ENCODE measurements at regions not wholly inside any gene's neighbourhood (a gene's known extent, or its start where the extent isn't known, plus 50 kb on each side); places are given as distances from the start of the nearest gene placed in this dataset.

GRCh38 chr1:96418969-96419368 lies 302.6 kb upstream of the PTBP2 start:
- Histone ChIP-seq H3K4me1 (no peaks in the 10 kb centered on the region), H3K9me3 (no peaks in the 10 kb centered on the region), H3K4me3 (no peak overlapping the region), H3K27ac (no peak overlapping the region), H3K27me3 (no peaks in the 10 kb centered on the region), H3K36me3 (replicated peaks in 1 of 2; ENCODE audit: insufficient read depth in 1 of 2, low read depth in 2 of 2) (no peaks in the 10 kb centered on the region)
- TF ChIP-seq POLR2A (IDR thresholded peaks at IDR 0.05): no peak
- TF ChIP-seq, protein P1, sequence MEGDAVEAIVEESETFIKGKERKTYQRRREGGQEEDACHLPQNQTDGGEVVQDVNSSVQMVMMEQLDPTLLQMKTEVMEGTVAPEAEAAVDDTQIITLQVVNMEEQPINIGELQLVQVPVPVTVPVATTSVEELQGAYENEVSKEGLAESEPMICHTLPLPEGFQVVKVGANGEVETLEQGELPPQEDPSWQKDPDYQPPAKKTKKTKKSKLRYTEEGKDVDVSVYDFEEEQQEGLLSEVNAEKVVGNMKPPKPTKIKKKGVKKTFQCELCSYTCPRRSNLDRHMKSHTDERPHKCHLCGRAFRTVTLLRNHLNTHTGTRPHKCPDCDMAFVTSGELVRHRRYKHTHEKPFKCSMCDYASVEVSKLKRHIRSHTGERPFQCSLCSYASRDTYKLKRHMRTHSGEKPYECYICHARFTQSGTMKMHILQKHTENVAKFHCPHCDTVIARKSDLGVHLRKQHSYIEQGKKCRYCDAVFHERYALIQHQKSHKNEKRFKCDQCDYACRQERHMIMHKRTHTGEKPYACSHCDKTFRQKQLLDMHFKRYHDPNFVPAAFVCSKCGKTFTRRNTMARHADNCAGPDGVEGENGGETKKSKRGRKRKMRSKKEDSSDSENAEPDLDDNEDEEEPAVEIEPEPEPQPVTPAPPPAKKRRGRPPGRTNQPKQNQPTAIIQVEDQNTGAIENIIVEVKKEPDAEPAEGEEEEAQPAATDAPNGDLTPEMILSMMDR (IDR thresholded peaks at IDR 0.05): no peak
- DNase-seq: no peak
- intact Hi-C loops (cut with DNase I): no loop called here
- no peak for ATAC-seq
- WGBS, 2 donors: 44 to 59% methylated on average over 6 of the region's 6 CpGs

- Histone ChIP-seq H3K36me3 (replicated peaks in 1 of 2; ENCODE audit: insufficient read depth in 1 of 2, low read depth in 2 of 2) (no peaks in the 10 kb centered on the region), H3K4me3 (no peak overlapping the region), H3K27ac (no peak overlapping the region), H3K27me3 (no peaks in the 10 kb centered on the region), H3K4me1 (no peaks in the 10 kb centered on the region), H3K9me3 (no peaks in the 10 kb centered on the region)
- intact Hi-C loops (cut with DNase I): no loop called here
- DNase-seq (no peak), ATAC-seq (no peak)
- 44 to 50% methylated on average over 1 of the region's 1 CpG for WGBS, 2 donors
- no peak for TF ChIP-seq POLR2A (IDR thresholded peaks at IDR 0.05)
- TF ChIP-seq, protein P1 (IDR thresholded peaks at IDR 0.05): no peak
Observed at GRCh38 chr1:96424877-96425276, 296.7 kb upstream of the PTBP2 start.

- Histone ChIP-seq H3K4me1 (no peaks in the 10 kb centered on the region), H3K36me3 (replicated peaks in 1 of 2; ENCODE audit: insufficient read depth in 1 of 2, low read depth in 2 of 2) (no peaks in the 10 kb centered on the region), H3K27me3 (no peaks in the 10 kb centered on the region), H3K9me3 (no peaks in the 10 kb centered on the region), H3K4me3 (no peak overlapping the region), H3K27ac (no peak overlapping the region)
- intact Hi-C loops (cut with DNase I): no loop called here
- no peak for DNase-seq
- TF ChIP-seq, protein P1 (IDR thresholded peaks at IDR 0.05): no peak
- no peak for TF ChIP-seq POLR2A (IDR thresholded peaks at IDR 0.05)
- WGBS, 2 donors: 45 to 49% methylated on average over 5 of the region's 5 CpGs
- ATAC-seq: no peak
Observed at GRCh38 chr1:96425382-96426129, 296.0 kb upstream of the PTBP2 start.

- H3K27ac ChIP-seq: no peak overlapping the region
- no peaks in the 10 kb centered on the region for H3K4me1 ChIP-seq
- no peaks in the 10 kb centered on the region for H3K9me3 ChIP-seq
- H3K27me3 ChIP-seq: no peaks in the 10 kb centered on the region
- ATAC-seq (no peak), DNase-seq (no peak)
- intact Hi-C loops (cut with DNase I): no loop called here
- no peak overlapping the region for H3K4me3 ChIP-seq
- no peaks in the 10 kb centered on the region for H3K36me3 ChIP-seq (replicated peaks in 1 of 2; ENCODE audit: insufficient read depth in 1 of 2, low read depth in 2 of 2)
- WGBS, 2 donors: 62 to 77% methylated on average over 2 of the region's 2 CpGs
- TF ChIP-seq, protein P1 (IDR thresholded peaks at IDR 0.05): no peak
- no peak for TF ChIP-seq POLR2A (IDR thresholded peaks at IDR 0.05)
Observed at GRCh38 chr1:96427616-96428015, 294.0 kb upstream of the PTBP2 start.

DNA sequence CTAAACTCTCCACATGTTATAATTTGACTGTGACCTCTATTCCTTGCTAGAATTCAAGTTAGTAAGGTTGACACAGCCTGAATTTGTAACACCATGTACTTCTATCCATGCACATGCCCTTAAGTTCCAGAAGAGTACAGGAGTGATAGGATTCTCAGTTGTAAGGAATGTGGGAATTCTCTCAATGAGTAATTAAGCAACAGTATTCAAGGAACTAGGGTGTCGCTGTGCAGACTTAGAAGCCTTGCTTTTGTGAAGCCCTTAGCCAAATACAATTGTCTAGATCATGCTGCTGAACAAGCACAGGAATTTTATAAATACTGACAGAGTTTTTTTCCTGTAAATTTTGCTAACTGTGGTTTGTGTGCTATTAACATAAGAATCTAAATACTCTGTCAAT lies 276.3 kb upstream of the PTBP2 start:
- H3K4me1 ChIP-seq: no peaks in the 10 kb centered on the region
- no peak overlapping the region for H3K27ac ChIP-seq
- H3K9me3 ChIP-seq: no peaks in the 10 kb centered on the region
- TF ChIP-seq, protein P1 (IDR thresholded peaks at IDR 0.05): no peak
- TF ChIP-seq POLR2A (IDR thresholded peaks at IDR 0.05): no peak
- no peaks in the 10 kb centered on the region for H3K27me3 ChIP-seq
- DNase-seq: no peak
- no peak for ATAC-seq
- 67 to 74% methylated on average over 1 of the region's 1 CpG for WGBS, 2 donors
- intact Hi-C loops (cut with DNase I): no loop called here
- H3K4me3 ChIP-seq: no peak overlapping the region
- H3K36me3 ChIP-seq (replicated peaks in 1 of 2; ENCODE audit: insufficient read depth in 1 of 2, low read depth in 2 of 2): no peaks in the 10 kb centered on the region
